ENCODE measurements at regions not wholly inside any gene's neighbourhood (a gene's known extent, or its start where the extent isn't known, plus 50 kb on each side); places are given as distances from the start of the nearest gene placed in this dataset.

DNA sequence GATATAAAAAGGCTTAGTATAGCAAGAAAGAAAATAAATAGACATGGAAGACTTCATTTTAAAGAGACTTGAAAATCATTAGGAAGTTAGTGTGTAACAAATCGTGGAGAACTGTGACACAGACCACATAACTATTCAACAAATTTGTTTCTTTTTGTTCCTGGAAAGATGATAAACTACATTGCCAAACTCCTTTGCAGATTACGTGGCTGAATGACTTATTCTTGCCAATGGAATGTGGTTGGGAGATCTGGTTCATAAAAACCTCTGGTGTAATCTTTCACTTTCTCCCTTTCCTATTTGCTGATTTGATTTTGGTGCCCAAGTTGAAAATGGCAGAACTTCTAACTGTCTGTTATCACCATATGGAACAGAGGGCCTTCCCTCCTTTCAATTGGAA, 328.9 kb upstream of the MEF2C start:
- CTCF ChIA-PET (ENCODE audit: partially characterized antibody) = no interaction called here
- Histone ChIP-seq H3K4me3 (ENCODE audit: extremely low read depth in 1 of 4, insufficient read depth in 2 of 4, low read depth in 3 of 4, low read length in 4 of 4) (no peak overlapping the region), H4K20me1 (replicated peaks in 1 of 2; ENCODE audit: control insufficient read depth in 1 of 2, insufficient read depth in 2 of 2, low read length in 2 of 2) (no peaks in the 10 kb centered on the region), H2BK12ac (ENCODE audit: low read depth, low read length) (no peak overlapping the region), H3K23me2 (ENCODE audit: low read depth, low read length) (no peaks in the 10 kb centered on the region), H2BK20ac (ENCODE audit: low read length) (no peak overlapping the region), H3K14ac (ENCODE audit: insufficient read length) (no peak overlapping the region), H3K79me2 (ENCODE audit: control insufficient read depth in 1 of 2, insufficient read depth in 2 of 2, low read length in 2 of 2) (no peaks in the 10 kb centered on the region), H3K36me3 (ENCODE audit: control insufficient read depth in 2 of 4, insufficient read depth in 4 of 4, low read length in 3 of 4) (no peaks in the 10 kb centered on the region), H4K91ac (replicated peaks; ENCODE audit: insufficient read length, low read length) (no peak overlapping the region), H3K27me3 (replicated peaks in 1 of 4; ENCODE audit: control insufficient read depth in 3 of 4, extremely low read depth in 1 of 4, insufficient read depth in 3 of 4, low read length in 3 of 4) (no peaks in the 10 kb centered on the region), H3K4me2 (ENCODE audit: insufficient read depth in 1 of 2, low read depth in 2 of 2, low read length in 2 of 2) (no peak overlapping the region), H3K56ac (replicated peaks; ENCODE audit: insufficient read length, low read depth, low read length) (no peak overlapping the region), H3K4me1 (replicated peaks in 1 of 4; ENCODE audit: control insufficient read depth in 3 of 4, insufficient read depth in 4 of 4, low read length in 3 of 4) (no peaks in the 10 kb centered on the region), H2AFZ (ENCODE audit: low read length) (no peak overlapping the region), H2BK120ac (replicated peaks; ENCODE audit: low read depth, low read length) (no peak overlapping the region), H4K5ac (ENCODE audit: insufficient read length, low read depth, low read length) (no peak overlapping the region), H3K4ac (replicated peaks; ENCODE audit: insufficient read length, low read depth, low read length) (no peak overlapping the region), H3K79me1 (ENCODE audit: low read depth, low read length) (no peaks in the 10 kb centered on the region), H2BK15ac (ENCODE audit: low read length) (no peak overlapping the region), H2AK5ac (ENCODE audit: low read depth, low read length) (no peak overlapping the region), H3K27ac (ENCODE audit: low read depth, low read length) (no peak overlapping the region), H4K8ac (ENCODE audit: extremely low read depth, insufficient read depth, low read length) (no peak overlapping the region), H3K23ac (ENCODE audit: insufficient read length) (no peak overlapping the region), H3K18ac (ENCODE audit: extremely low read depth, low read length) (no peak overlapping the region), H2BK5ac (ENCODE audit: low read depth, low read length) (no peak overlapping the region), H3K9ac (replicated peaks in 1 of 4; ENCODE audit: extremely low read depth in 1 of 4, low read depth in 3 of 4, low read length in 3 of 4) (no peak overlapping the region), H3K9me3 (ENCODE audit: insufficient read depth in 2 of 2, low read depth in 1 of 2, low read length in 1 of 2) (no peaks in the 10 kb centered on the region)
- POLR2A ChIA-PET (ENCODE audit: partially characterized antibody) = no interaction called here
- DNase-seq (ENCODE audit: low read depth in 1 of 2, low spot score in 2 of 2) (no peak), FAIRE-seq (no peak)
- WGBS, 2 experiments (ENCODE audit: extremely low coverage in 1 of 2, insufficient coverage in 1 of 2, insufficient read length in 1 of 2, insufficient replicate concordance in 2 of 2, low coverage in 1 of 2, low lambda C conversion rate in 2 of 2, missing lambda C conversion rate in 1 of 2) = 81% methylated on average over 2 of the region's 2 CpGs; no CpG with 5 or more reads in 1 of the 2 experiments
- no peak for TF ChIP-seq SP4 (IDR thresholded peaks at IDR 0.05; ENCODE audit: low read length)
- no peak for TF ChIP-seq JUND (IDR thresholded peaks at IDR 0.05; ENCODE audit: low read length)
- TF ChIP-seq EP300 (IDR thresholded peaks at IDR 0.05; ENCODE audit: borderline replicate concordance in 1 of 2, low read depth in 2 of 2, low read length in 2 of 2) = no peak
- TF ChIP-seq HDAC2 (IDR thresholded peaks at IDR 0.05; ENCODE audit: borderline replicate concordance in 1 of 2, low read depth in 2 of 2, low read length in 2 of 2) = no peak
- TF ChIP-seq TEAD4 (IDR thresholded peaks at IDR 0.05; ENCODE audit: low read depth, low read length) = no peak
- TF ChIP-seq CTBP2 (IDR thresholded peaks at IDR 0.05; ENCODE audit: borderline replicate concordance, insufficient read depth, insufficient read length, low read length) = no peak
- TF ChIP-seq TBP (IDR thresholded peaks at IDR 0.05; ENCODE audit: low read depth, low read length) = no peak
- TF ChIP-seq SP1 (IDR thresholded peaks at IDR 0.05; ENCODE audit: low read depth, low read length) = no peak
- TF ChIP-seq FOSL1 (IDR thresholded peaks at IDR 0.05; ENCODE audit: insufficient read depth, low read depth, low read length) = no peak
- TF ChIP-seq CBX5 (IDR thresholded peaks at IDR 0.05; ENCODE audit: low read depth, low read length) = no peak
- no peak for TF ChIP-seq CHD2 (IDR thresholded peaks at IDR 0.05; ENCODE audit: low read length)
- TF ChIP-seq RNF2 (IDR thresholded peaks at IDR 0.05; ENCODE audit: borderline replicate concordance, low read depth, low read length, missing control alignments, poor library complexity, severe bottlenecking) = no peak
- no peak for TF ChIP-seq POLR2A (IDR thresholded peaks at IDR 0.05; ENCODE audit: control extremely low read depth in 1 of 2, low read depth in 2 of 2, low read length in 2 of 2)
- TF ChIP-seq GTF2F1 (IDR thresholded peaks at IDR 0.05; ENCODE audit: borderline replicate concordance, low read depth, low read length) = no peak
- no peak for TF ChIP-seq HDAC6 (IDR thresholded peaks at IDR 0.05; ENCODE audit: low read depth, low read length)
- TF ChIP-seq SUZ12 (IDR thresholded peaks at IDR 0.05; ENCODE audit: low read length) = no peak
